Gastrocnemius medialis (tissue), 4 donors: ENCODE measurements at regions not wholly inside any gene's neighbourhood (a gene's known extent, or its start where the extent isn't known, plus 50 kb on each side); places are given as distances from the start of the nearest gene placed in this dataset.

Source experiments
- CTCF ChIP-seq, 5 experiments: fragments of 450-650 bp in 3 of 5; fragments of 200-600 bp in 2 of 5; sonication (generic) in 2 of 5; IDR thresholded peaks in 4 of 5; conservative IDR thresholded peaks in 1 of 5; 1 replicate in 4 of 5; 2 replicates in 1 of 5; pipeline ENCODE4 v1.5.1; 2016 to 2019; ENCODE audit warnings: antibody characterized with exemption in 5 of 5, mild to moderate bottlenecking in 3 of 5, moderate library complexity in 3 of 5
- POLR2A ChIP-seq, 2 donors: fragments of 450-650 bp; IDR thresholded peaks; one replicate each; pipeline ENCODE4 v1.6.1; 2017; ENCODE audit warnings: antibody characterized with exemption in 2 of 2, mild to moderate bottlenecking in 2 of 2, moderate library complexity in 2 of 2

GRCh38 chr21:27648560-27648959, 681.7 kb upstream of the ADAMTS5 start:
- no peak for TF ChIP-seq CTCF (IDR thresholded peaks at IDR 0.05 in 4 of 5, conservative IDR thresholded peaks at IDR 0.05 in 1 of 5)
- TF ChIP-seq POLR2A (IDR thresholded peaks at IDR 0.05) = no peak
